ENCODE measurements at regions not wholly inside any gene's neighbourhood (a gene's known extent, or its start where the extent isn't known, plus 50 kb on each side); places are given as distances from the start of the nearest gene placed in this dataset.

DNA sequence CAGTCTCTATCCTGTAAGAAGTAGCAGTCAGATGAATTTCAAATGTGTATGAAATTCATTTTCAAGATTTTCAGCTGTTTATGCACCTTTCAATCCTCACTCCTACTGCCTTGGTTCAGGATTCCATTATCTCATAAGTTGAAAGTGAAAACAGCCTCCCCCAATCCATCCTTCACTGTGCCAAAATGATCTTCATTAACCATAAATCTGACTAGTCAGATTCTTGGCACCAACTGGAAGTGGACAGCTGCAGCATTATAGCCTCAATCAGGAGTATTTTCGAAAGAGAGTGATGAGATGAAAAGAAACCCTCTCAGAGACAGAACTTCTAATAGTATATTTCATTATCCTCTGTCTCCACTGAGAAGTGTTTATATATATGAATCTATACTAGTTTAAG lies 365.3 kb upstream of the PDGFD start:
- TF ChIP-seq, protein P1, sequence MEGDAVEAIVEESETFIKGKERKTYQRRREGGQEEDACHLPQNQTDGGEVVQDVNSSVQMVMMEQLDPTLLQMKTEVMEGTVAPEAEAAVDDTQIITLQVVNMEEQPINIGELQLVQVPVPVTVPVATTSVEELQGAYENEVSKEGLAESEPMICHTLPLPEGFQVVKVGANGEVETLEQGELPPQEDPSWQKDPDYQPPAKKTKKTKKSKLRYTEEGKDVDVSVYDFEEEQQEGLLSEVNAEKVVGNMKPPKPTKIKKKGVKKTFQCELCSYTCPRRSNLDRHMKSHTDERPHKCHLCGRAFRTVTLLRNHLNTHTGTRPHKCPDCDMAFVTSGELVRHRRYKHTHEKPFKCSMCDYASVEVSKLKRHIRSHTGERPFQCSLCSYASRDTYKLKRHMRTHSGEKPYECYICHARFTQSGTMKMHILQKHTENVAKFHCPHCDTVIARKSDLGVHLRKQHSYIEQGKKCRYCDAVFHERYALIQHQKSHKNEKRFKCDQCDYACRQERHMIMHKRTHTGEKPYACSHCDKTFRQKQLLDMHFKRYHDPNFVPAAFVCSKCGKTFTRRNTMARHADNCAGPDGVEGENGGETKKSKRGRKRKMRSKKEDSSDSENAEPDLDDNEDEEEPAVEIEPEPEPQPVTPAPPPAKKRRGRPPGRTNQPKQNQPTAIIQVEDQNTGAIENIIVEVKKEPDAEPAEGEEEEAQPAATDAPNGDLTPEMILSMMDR (IDR thresholded peaks at IDR 0.05; ENCODE audit: low read depth, low read length) = no peak
- no peak for TF ChIP-seq EZH2phosphoT487 (IDR thresholded peaks at IDR 0.05; ENCODE audit: low read depth)

Measured in OCI-LY3 (cell line).